DND-41 (cell line): ENCODE measurements at regions not wholly inside any gene's neighbourhood (a gene's known extent, or its start where the extent isn't known, plus 50 kb on each side); places are given as distances from the start of the nearest gene placed in this dataset.

Experiments used
- ATAC-seq: fragments of 200-7000 bp; cut with Tn5 transposase; 3 replicates; pipeline ENCODE4 v1.9.1; 2021; ENCODE audit warnings: low read depth; ENCODE audit not compliant: insufficient read depth
- DNase-seq: peaks from one replicate; pipeline ENCODE4 v3.0.0-alpha.2; 2020
- H2AFZ ChIP-seq: 2 replicates; pipeline ENCODE4 v1.6.0; 2012; ENCODE audit warnings: low read depth, low read length
- H3K27ac ChIP-seq: 2 replicates; pipeline ENCODE4 v1.5.1; 2012; ENCODE audit warnings: low read length, inconsistent platforms
- H3K27me3 ChIP-seq: fragments of 200-600 bp; sonication (generic); 2 replicates; pipeline ENCODE4 v1.6.0; 2012; ENCODE audit warnings: low read length, mild to moderate bottlenecking, inconsistent platforms; ENCODE audit not compliant: insufficient read depth, poor library complexity
- H3K36me3 ChIP-seq: 2 replicates; pipeline ENCODE4 v1.5.1; 2012; ENCODE audit warnings: low read length, inconsistent platforms; ENCODE audit not compliant: insufficient read depth
- H3K4me1 ChIP-seq: 2 replicates; pipeline ENCODE4 v1.5.1; 2012; ENCODE audit warnings: mild to moderate bottlenecking, low read length; ENCODE audit not compliant: insufficient read depth
- H3K4me2 ChIP-seq: 2 replicates; pipeline ENCODE4 v1.6.0; 2012; ENCODE audit warnings: mild to moderate bottlenecking, moderate library complexity, low read length, inconsistent platforms; ENCODE audit not compliant: insufficient read depth
- H3K4me3 ChIP-seq, 2 experiments: fragments of 200-600 bp in 1 of 2; shearing (Covaris generic) in 1 of 2; 2 replicates each; pipeline ENCODE4 v1.5.1; 2012 to 2016; ENCODE audit warnings: inconsistent platforms in 2 of 2, low read length in 2 of 2, mild to moderate bottlenecking in 2 of 2, low read depth in 1 of 2, moderate library complexity in 1 of 2
- H3K79me2 ChIP-seq: 2 replicates; pipeline ENCODE4 v1.6.0; 2012; ENCODE audit warnings: low read length, inconsistent platforms; ENCODE audit not compliant: insufficient read depth
- H3K9ac ChIP-seq: 2 replicates; pipeline ENCODE4 v1.6.0; 2012; ENCODE audit warnings: low read depth, mild to moderate bottlenecking, inconsistent platforms, low read length, moderate library complexity
- H3K9me3 ChIP-seq: 2 replicates; pipeline ENCODE4 v1.5.1; 2012; ENCODE audit warnings: low read length, moderate library complexity, mild to moderate bottlenecking, inconsistent platforms; ENCODE audit not compliant: insufficient read depth, severe bottlenecking
- H4K20me1 ChIP-seq: 2 replicates; pipeline ENCODE4 v1.6.0; 2012; ENCODE audit warnings: low read length; ENCODE audit not compliant: insufficient read depth
- EZH2 ChIP-seq: IDR thresholded peaks from 3 replicates; pipeline ENCODE4 v1.6.1; 2012; ENCODE audit warnings: borderline replicate concordance, low read depth, mild to moderate bottlenecking, moderate library complexity, low read length, inconsistent platforms; ENCODE audit not compliant: severe bottlenecking
- TF ChIP-seq, protein P1 (sequence below): IDR thresholded peaks from 2 replicates; pipeline ENCODE4 v1.5.1; 2012; ENCODE audit warnings: borderline replicate concordance, low read length, moderate library complexity, mild to moderate bottlenecking; ENCODE audit not compliant: poor library complexity, severe bottlenecking; ENCODE audit errors: extremely low read depth

GRCh38 chr3:127406309-127407025 is 118.6 kb upstream of the PRR20G start:
- Histone ChIP-seq H4K20me1 (no peaks in the 10 kb centered on the region), H3K4me2 (no peak overlapping the region), H3K4me3 (no peak overlapping the region), H3K27ac (no peak overlapping the region), H3K79me2 (no peaks in the 10 kb centered on the region), H3K9me3 (no peaks in the 10 kb centered on the region), H3K4me1 (no peaks in the 10 kb centered on the region), H3K9ac (no peak overlapping the region), H2AFZ (no peak overlapping the region), H3K36me3 (no peaks in the 10 kb centered on the region), H3K27me3 (peaks cover 9% of the 10 kb centered on the region)
- DNase-seq = peak; percentile 25
- TF ChIP-seq, protein P1, sequence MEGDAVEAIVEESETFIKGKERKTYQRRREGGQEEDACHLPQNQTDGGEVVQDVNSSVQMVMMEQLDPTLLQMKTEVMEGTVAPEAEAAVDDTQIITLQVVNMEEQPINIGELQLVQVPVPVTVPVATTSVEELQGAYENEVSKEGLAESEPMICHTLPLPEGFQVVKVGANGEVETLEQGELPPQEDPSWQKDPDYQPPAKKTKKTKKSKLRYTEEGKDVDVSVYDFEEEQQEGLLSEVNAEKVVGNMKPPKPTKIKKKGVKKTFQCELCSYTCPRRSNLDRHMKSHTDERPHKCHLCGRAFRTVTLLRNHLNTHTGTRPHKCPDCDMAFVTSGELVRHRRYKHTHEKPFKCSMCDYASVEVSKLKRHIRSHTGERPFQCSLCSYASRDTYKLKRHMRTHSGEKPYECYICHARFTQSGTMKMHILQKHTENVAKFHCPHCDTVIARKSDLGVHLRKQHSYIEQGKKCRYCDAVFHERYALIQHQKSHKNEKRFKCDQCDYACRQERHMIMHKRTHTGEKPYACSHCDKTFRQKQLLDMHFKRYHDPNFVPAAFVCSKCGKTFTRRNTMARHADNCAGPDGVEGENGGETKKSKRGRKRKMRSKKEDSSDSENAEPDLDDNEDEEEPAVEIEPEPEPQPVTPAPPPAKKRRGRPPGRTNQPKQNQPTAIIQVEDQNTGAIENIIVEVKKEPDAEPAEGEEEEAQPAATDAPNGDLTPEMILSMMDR = peak; percentile 44
- no peak for TF ChIP-seq EZH2
- peak; percentile 59; the same call in 2 of the 3 replicates for ATAC-seq

DNA sequence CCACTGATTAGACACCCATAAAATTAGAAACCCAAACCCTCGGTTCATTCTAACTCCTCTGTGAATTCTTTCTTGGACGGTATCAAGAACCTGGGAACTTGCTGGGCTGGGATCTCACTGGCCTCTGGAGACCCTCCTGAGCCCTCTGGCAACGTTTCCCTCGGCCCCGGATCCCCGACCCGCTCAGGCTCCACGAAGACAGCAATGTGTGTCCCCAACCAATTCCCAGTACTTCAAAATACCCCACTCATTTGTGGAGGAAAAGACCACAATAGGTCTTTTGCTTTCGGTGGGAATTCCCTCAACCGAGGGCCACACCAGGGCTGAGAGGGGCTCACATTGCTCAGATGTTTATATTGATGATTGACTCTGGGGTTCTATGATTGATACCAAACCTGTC is 117.9 kb upstream of the PRR20G start:
- TF ChIP-seq EZH2 = no peak
- TF ChIP-seq, protein P1 = no peak
- Histone ChIP-seq H3K27me3 (peaks cover 9% of the 10 kb centered on the region), H3K79me2 (no peaks in the 10 kb centered on the region), H3K9ac (no peak overlapping the region), H3K4me2 (no peak overlapping the region), H3K9me3 (no peaks in the 10 kb centered on the region), H3K4me3 (no peak overlapping the region), H2AFZ (no peak overlapping the region), H3K36me3 (no peaks in the 10 kb centered on the region), H3K27ac (no peak overlapping the region), H3K4me1 (no peaks in the 10 kb centered on the region), H4K20me1 (no peaks in the 10 kb centered on the region)
- DNase-seq = no peak
- ATAC-seq = no peak

GRCh38 chr3:127405010-127405598 is 117.3 kb upstream of the PRR20G start:
- ATAC-seq (no peak), DNase-seq (no peak)
- no peaks in the 10 kb centered on the region for H3K36me3 ChIP-seq
- no peaks in the 10 kb centered on the region for H3K4me1 ChIP-seq
- TF ChIP-seq, protein P1 = no peak
- no peak for TF ChIP-seq EZH2
- no peak overlapping the region for H3K4me3 ChIP-seq
- no peak overlapping the region for H3K4me2 ChIP-seq
- no peaks in the 10 kb centered on the region for H4K20me1 ChIP-seq
- no peak overlapping the region for H3K27ac ChIP-seq
- H3K79me2 ChIP-seq = no peaks in the 10 kb centered on the region
- no peak overlapping the region for H3K9ac ChIP-seq
- H2AFZ ChIP-seq = no peak overlapping the region
- H3K9me3 ChIP-seq = no peaks in the 10 kb centered on the region
- peaks cover 9% of the 10 kb centered on the region for H3K27me3 ChIP-seq
